Stromal cell of bone marrow (primary cell): ENCODE measurements at regions not wholly inside any gene's neighbourhood (a gene's known extent, or its start where the extent isn't known, plus 50 kb on each side); places are given as distances from the start of the nearest gene placed in this dataset.
"Not testable (repeated sequence)": the region's sequence is repeated elsewhere in the genome, so short reads cannot be mapped to it uniquely, and the experiment has no call there.

Experiments
- DNase-seq: peaks from one replicate; pipeline ENCODE4 v3.0.0-alpha.2; 2012; ENCODE audit warnings: low read depth

GRCh38 chr6:137309078-137309762, 90.0 kb upstream of the IFNGR1 start:
- DNase-seq = peak; percentile 37

GRCh38 chr6:137307163-137307854, 88.1 kb upstream of the IFNGR1 start:
- DNase-seq = no peak

- DNase-seq = no peak
Observed at GRCh38 chr6:137305691-137306090, 86.5 kb upstream of the IFNGR1 start.

GRCh38 chr6:137304020-137304780, 85.0 kb upstream of the IFNGR1 start:
- no peak for DNase-seq

- DNase-seq = no peak
Observed at GRCh38 chr6:137303441-137303840, 84.3 kb upstream of the IFNGR1 start.

GRCh38 chr6:137299681-137300080, 80.5 kb upstream of the IFNGR1 start:
- no peak for DNase-seq

- DNase-seq = peak; percentile 44
Observed at GRCh38 chr6:137297887-137298286, 78.7 kb upstream of the IFNGR1 start.

GRCh38 chr6:137292326-137292725, 73.1 kb upstream of the IFNGR1 start:
- not testable (repeated sequence) for DNase-seq

GRCh38 chr6:137291441-137291840, 72.3 kb upstream of the IFNGR1 start:
- no peak for DNase-seq

GRCh38 chr6:137290601-137291261, 71.5 kb upstream of the IFNGR1 start:
- no peak for DNase-seq

GRCh38 chr6:137286916-137287315, 67.7 kb upstream of the IFNGR1 start:
- no peak for DNase-seq

- DNase-seq = no peak
Observed at GRCh38 chr6:137286368-137286767, 67.2 kb upstream of the IFNGR1 start.

- DNase-seq = no peak
Observed at GRCh38 chr6:137284811-137285110, 65.6 kb upstream of the IFNGR1 start.

- no peak for DNase-seq
Observed at GRCh38 chr6:137283940-137284810, 65.0 kb upstream of the IFNGR1 start.

- no peak for DNase-seq
Observed at GRCh38 chr6:137283080-137283479, 63.9 kb upstream of the IFNGR1 start.

- DNase-seq = no peak
Observed at GRCh38 chr6:137282254-137282653, 63.1 kb upstream of the IFNGR1 start.

- not testable (repeated sequence) for DNase-seq
Observed at GRCh38 chr6:137279279-137279678, 60.1 kb upstream of the IFNGR1 start.

- DNase-seq = no peak
Observed at GRCh38 chr6:137277971-137278637, 58.9 kb upstream of the IFNGR1 start.

GRCh38 chr6:137272403-137272802, 53.2 kb upstream of the IFNGR1 start:
- no peak for DNase-seq

- DNase-seq = no peak
Observed at GRCh38 chr6:137271245-137272183, 52.3 kb upstream of the IFNGR1 start.
